IMR-90 (cell line): ENCODE measurements at regions not wholly inside any gene's neighbourhood (a gene's known extent, or its start where the extent isn't known, plus 50 kb on each side); places are given as distances from the start of the nearest gene placed in this dataset.

Source experiments
- ATAC-seq: fragments of 200-7000 bp; cut with Tn5 transposase; 2 replicates; pipeline ENCODE4 v1.9.1; 2020; ENCODE audit warnings: low read depth, mild to moderate bottlenecking, moderate library complexity
- BruUV-seq: library from RNA; stranded (reverse); fragments of 400-500 nt; replicated peaks from 2 replicates; lab custom pipeline; 2021; lab: Mats Ljungman, UMichigan
- CTCF ChIA-PET: fragments of 300-600 bp; formaldehyde crosslinking; extraction: SDS; loops from one replicate; lab custom pipeline; 2021; ENCODE audit warnings: antibody characterized with exemption; lab: Yijun Ruan, JAX
- POLR2A ChIA-PET: fragments of 300-600 bp; sonication (Branson Sonifier 250); formaldehyde crosslinking; loops from one replicate; lab custom pipeline; 2022; ENCODE audit warnings: antibody characterized with exemption; ENCODE audit not compliant: unreplicated experiment; lab: Charles Lee
- DNase-seq: peaks from one replicate; pipeline ENCODE4 v3.0.0; 2013
- H2AFZ ChIP-seq: replicated peaks from 2 replicates; pipeline ENCODE3; 2013; ENCODE audit warnings: low read length, mild to moderate bottlenecking; ENCODE audit not compliant: poor library complexity
- H2AK5ac ChIP-seq: 2 replicates; pipeline ENCODE4 v1.6.1; 2013; ENCODE audit warnings: low read depth, low read length, inconsistent platforms
- H2AK9ac ChIP-seq: replicated peaks from 2 replicates; pipeline ENCODE3; 2013; ENCODE audit warnings: mild to moderate bottlenecking, low read depth, low read length, moderate library complexity; ENCODE audit not compliant: poor library complexity
- H2BK120ac ChIP-seq: 2 replicates; pipeline ENCODE4 v1.6.1; 2013; ENCODE audit warnings: low read depth, low read length, inconsistent platforms
- H2BK15ac ChIP-seq: 3 replicates; pipeline ENCODE4 v1.6.1; 2013; ENCODE audit warnings: low read depth, low read length, inconsistent platforms
- H2BK20ac ChIP-seq: 2 replicates; pipeline ENCODE4 v1.6.1; 2013; ENCODE audit warnings: low read depth, mild to moderate bottlenecking, inconsistent platforms, low read length, moderate library complexity
- H2BK5ac ChIP-seq: 2 replicates; pipeline ENCODE4 v1.6.1; 2013; ENCODE audit warnings: mild to moderate bottlenecking, low read depth, low read length, inconsistent platforms; ENCODE audit not compliant: poor library complexity, severe bottlenecking
- H3K14ac ChIP-seq: replicated peaks from 2 replicates; pipeline ENCODE4 v1.6.1; 2013; ENCODE audit warnings: low read depth, low read length, inconsistent platforms
- H3K18ac ChIP-seq: 2 replicates; pipeline ENCODE4 v1.6.1; 2013; ENCODE audit warnings: low read depth, low read length, control low read depth
- H3K23ac ChIP-seq: 2 replicates; pipeline ENCODE4 v1.6.1; 2013; ENCODE audit warnings: low read depth, low read length, inconsistent platforms
- H3K27ac ChIP-seq: 2 replicates; pipeline ENCODE4 v1.5.1; 2013; ENCODE audit warnings: mild to moderate bottlenecking, control low read depth, low read length; ENCODE audit not compliant: insufficient read depth
- H3K27me3 ChIP-seq: 2 replicates; pipeline ENCODE4 v1.6.1; 2013; ENCODE audit warnings: low read length; ENCODE audit not compliant: control insufficient read depth, insufficient read depth
- H3K36me3 ChIP-seq: 2 replicates; pipeline ENCODE4 v1.6.1; 2013; ENCODE audit warnings: low read length, mixed read lengths; ENCODE audit not compliant: control insufficient read depth, insufficient read depth
- H3K4ac ChIP-seq: 2 replicates; pipeline ENCODE4 v1.6.1; 2013; ENCODE audit warnings: low read depth, low read length, inconsistent platforms
- H3K4me1 ChIP-seq: 2 replicates; pipeline ENCODE4 v1.6.1; 2013; ENCODE audit warnings: low read length, mixed read lengths; ENCODE audit not compliant: control insufficient read depth, insufficient read depth
- H3K4me2 ChIP-seq: 2 replicates; pipeline ENCODE4 v1.6.1; 2013; ENCODE audit warnings: low read depth, mild to moderate bottlenecking, control low read depth, low read length, moderate library complexity
- H3K4me3 ChIP-seq: 2 replicates; pipeline ENCODE4 v1.5.1; 2013; ENCODE audit warnings: low read depth, mild to moderate bottlenecking, control low read depth, low read length, moderate library complexity; ENCODE audit not compliant: insufficient read depth
- H3K56ac ChIP-seq: 2 replicates; pipeline ENCODE4 v1.6.1; 2013; ENCODE audit warnings: low read length, inconsistent platforms; ENCODE audit not compliant: insufficient read depth; ENCODE audit errors: extremely low read depth
- H3K79me1 ChIP-seq, 2 experiments: 2 replicates each; pipeline ENCODE4 v1.6.1; 2013; ENCODE audit warnings: low read length in 2 of 2, inconsistent platforms in 1 of 2, low read depth in 1 of 2
- H3K9ac ChIP-seq: 2 replicates; pipeline ENCODE4 v1.6.1; 2013; ENCODE audit warnings: low read depth, low read length, control low read depth
- H3K9me1 ChIP-seq: 2 replicates; pipeline ENCODE4 v1.6.1; 2013; ENCODE audit warnings: low read length, inconsistent platforms; ENCODE audit not compliant: insufficient read depth
- H3K9me3 ChIP-seq: 2 replicates; pipeline ENCODE4 v1.6.1; 2013; ENCODE audit warnings: low read length; ENCODE audit not compliant: control insufficient read depth, insufficient read depth
- H4K20me1 ChIP-seq: 2 replicates; pipeline ENCODE4 v1.6.1; 2013; ENCODE audit warnings: low read length, inconsistent platforms; ENCODE audit not compliant: insufficient read depth
- H4K5ac ChIP-seq: 2 replicates; pipeline ENCODE4 v1.6.1; 2013; ENCODE audit warnings: mild to moderate bottlenecking, low read depth, low read length, control low read depth
- H4K8ac ChIP-seq, 2 experiments: 2 replicates each; pipeline ENCODE4 v1.6.1; 2013; ENCODE audit warnings: low read depth in 2 of 2, low read length in 2 of 2, control low read depth in 1 of 2, inconsistent platforms in 1 of 2
- H4K91ac ChIP-seq: 2 replicates; pipeline ENCODE4 v1.6.1; 2013; ENCODE audit warnings: low read depth, low read length, inconsistent platforms; ENCODE audit not compliant: insufficient read depth
- BHLHE40 ChIP-seq: fragments of 150-350 bp; IDR thresholded peaks from 2 replicates; pipeline ENCODE4 v1.6.1; 2016; ENCODE audit warnings: mild to moderate bottlenecking, low read depth, low read length
- CEBPB ChIP-seq: IDR thresholded peaks from 2 replicates; pipeline ENCODE4 v1.6.1; 2012; ENCODE audit warnings: low read depth, low read length, improper control_type of control experiment
- CHD1 ChIP-seq: IDR thresholded peaks from 2 replicates; pipeline ENCODE4 v1.6.1; 2012; ENCODE audit warnings: low read depth, low read length, improper control_type of control experiment
- CTCF ChIP-seq: conservative IDR thresholded peaks from 2 replicates; pipeline ENCODE4 v1.5.1; 2012; ENCODE audit warnings: mild to moderate bottlenecking, low read depth, low read length, improper control_type of control experiment
- FOS ChIP-seq: fragments of 150-350 bp; IDR thresholded peaks from 2 replicates; pipeline ENCODE4 v1.6.1; 2016; ENCODE audit warnings: low read depth, low read length
- MAZ ChIP-seq: IDR thresholded peaks from 2 replicates; pipeline ENCODE4 v1.6.1; 2012; ENCODE audit warnings: low read depth, mild to moderate bottlenecking, low read length, improper control_type of control experiment, moderate library complexity, borderline replicate concordance
- MXI1 ChIP-seq: IDR thresholded peaks from 2 replicates; pipeline ENCODE4 v1.6.1; 2012; ENCODE audit warnings: low read depth, mild to moderate bottlenecking, low read length, moderate library complexity, borderline replicate concordance
- NFE2L2 ChIP-seq: fragments of 150-350 bp; IDR thresholded peaks from 2 replicates; pipeline ENCODE4 v1.6.1; 2016; ENCODE audit warnings: low read depth, mild to moderate bottlenecking, low read length
- POLR2A ChIP-seq: IDR thresholded peaks from 2 replicates; pipeline ENCODE4 v1.6.1; 2012; ENCODE audit warnings: mild to moderate bottlenecking, low read depth, low read length
- RAD21 ChIP-seq: IDR thresholded peaks from 2 replicates; pipeline ENCODE4 v1.6.1; 2012; ENCODE audit warnings: low read length, improper control_type of control experiment
- RCOR1 ChIP-seq: IDR thresholded peaks from 2 replicates; pipeline ENCODE4 v1.6.1; 2012; ENCODE audit warnings: mild to moderate bottlenecking, low read length, improper control_type of control experiment; ENCODE audit not compliant: insufficient replicate concordance
- RFX5 ChIP-seq: IDR thresholded peaks from 2 replicates; pipeline ENCODE4 v1.8.0; 2012; ENCODE audit warnings: low read depth, mild to moderate bottlenecking, low read length, moderate library complexity
- SMC3 ChIP-seq: fragments of 150-350 bp; IDR thresholded peaks from 2 replicates; pipeline ENCODE4 v1.6.1; 2016; ENCODE audit warnings: low read depth, mild to moderate bottlenecking, antibody characterized with exemption, low read length, moderate library complexity
- WGBS, 2 experiments: methylation state at CpG; one replicate each; pipeline versions ENCODE4 v1.1.5 to v1.1.7; 2013; ENCODE audit warnings: missing lambda C conversion rate in 2 of 2; ENCODE audit not compliant: insufficient read length in 1 of 2; ENCODE audit errors: extremely low coverage in 2 of 2; 5-methylcytosine and 5-hydroxymethylcytosine counted together
- dilution Hi-C: fragments of 300-500 bp; cut with HindIII; formaldehyde crosslinking; loops from one replicate; pipeline ENCODE4 v1.14.3; 2018; ENCODE audit warnings: low sequenced_read_pairs; ENCODE audit not compliant: unreplicated experiment
- in situ Hi-C: fragments of 300-500 bp; cut with MboI; formaldehyde crosslinking; loops from 3 replicates; pipeline ENCODE4 v1.14.3; 2019; ENCODE audit warnings: low sequenced_read_pairs, inconsistent platforms, mixed read lengths
- intact Hi-C: fragments of 100-400 bp; cut with micrococcal nuclease; formaldehyde crosslinking; loops from 2 replicates; pipeline ENCODE4 v1.10.0; 2022
- TF ChIP-seq, protein P1 (sequence below): fragments of 150-350 bp; IDR thresholded peaks from 2 replicates; pipeline ENCODE4 v1.6.1; 2016; ENCODE audit warnings: low read depth, mild to moderate bottlenecking, low read length, moderate library complexity, borderline replicate concordance

DNA sequence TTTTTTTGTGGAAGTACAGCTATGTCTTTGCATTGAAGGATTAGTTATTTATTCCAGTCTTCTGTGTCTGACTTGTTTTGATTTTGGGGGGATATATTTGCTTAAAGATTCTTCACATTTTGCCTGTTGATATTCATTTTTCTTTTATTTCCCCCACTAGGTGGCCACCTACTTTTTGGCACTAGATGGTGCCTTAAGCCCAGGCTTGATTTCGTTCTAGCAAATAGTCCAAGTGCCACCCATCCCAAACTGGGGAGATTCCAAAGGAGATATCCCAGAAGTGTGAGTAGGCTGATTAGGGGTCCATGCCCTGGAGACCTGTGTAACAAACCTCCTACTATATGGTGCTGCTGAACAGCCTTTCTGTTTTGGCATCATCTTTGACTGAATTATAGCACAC is 80.0 kb upstream of the SPATA16 start:
- Histone ChIP-seq H4K91ac (no peak overlapping the region), H3K4me3 (no peak overlapping the region), H3K9me3 (no peaks in the 10 kb centered on the region), H3K27ac (no peak overlapping the region), H2BK120ac (no peak overlapping the region), H2AFZ (no peak overlapping the region), H2AK5ac (no peak overlapping the region), H3K23ac (no peak overlapping the region), H3K79me1 (no peaks in the 10 kb centered on the region), H2AK9ac (no peak overlapping the region), H4K5ac (no peak overlapping the region), H2BK15ac (no peak overlapping the region), H3K18ac (no peak overlapping the region), H3K56ac (no peak overlapping the region), H3K4me1 (no peaks in the 10 kb centered on the region), H3K9me1 (no peaks in the 10 kb centered on the region), H3K27me3 (no peaks in the 10 kb centered on the region), H3K36me3 (no peaks in the 10 kb centered on the region), H4K20me1 (no peaks in the 10 kb centered on the region), H2BK20ac (no peak overlapping the region), H3K9ac (no peak overlapping the region), H3K4me2 (no peak overlapping the region), H3K14ac (no peak overlapping the region), H3K4ac (no peak overlapping the region), H2BK5ac (no peak overlapping the region), H4K8ac (no peak overlapping the region)
- ATAC-seq (no peak), DNase-seq (no peak)
- dilution Hi-C loops (no loop called here), in situ Hi-C loops (no loop called here), intact Hi-C loops (no loop called here)
- CTCF ChIA-PET, result interaction anchor here (0.6 kb wide), 1 partner anchor 8 kb away, joined by 3 read pairs; no protein-coding TSS in a partner anchor
- no TSS peak for BruUV-seq
- no CpG with 5 or more reads among the region's 1 CpG for WGBS, 2 experiments
- no peak for TF ChIP-seq CEBPB
- TF ChIP-seq NFE2L2, result no peak
- no peak for TF ChIP-seq MAZ
- TF ChIP-seq, protein P1, sequence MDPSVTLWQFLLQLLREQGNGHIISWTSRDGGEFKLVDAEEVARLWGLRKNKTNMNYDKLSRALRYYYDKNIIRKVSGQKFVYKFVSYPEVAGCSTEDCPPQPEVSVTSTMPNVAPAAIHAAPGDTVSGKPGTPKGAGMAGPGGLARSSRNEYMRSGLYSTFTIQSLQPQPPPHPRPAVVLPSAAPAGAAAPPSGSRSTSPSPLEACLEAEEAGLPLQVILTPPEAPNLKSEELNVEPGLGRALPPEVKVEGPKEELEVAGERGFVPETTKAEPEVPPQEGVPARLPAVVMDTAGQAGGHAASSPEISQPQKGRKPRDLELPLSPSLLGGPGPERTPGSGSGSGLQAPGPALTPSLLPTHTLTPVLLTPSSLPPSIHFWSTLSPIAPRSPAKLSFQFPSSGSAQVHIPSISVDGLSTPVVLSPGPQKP, result no peak
- TF ChIP-seq SMC3, result 0 out of 2 replicates have a peak, but pooled peaks have one; percentile 14
- no peak for TF ChIP-seq CHD1
- no peak for TF ChIP-seq MXI1
- no peak for TF ChIP-seq RCOR1
- no peak for TF ChIP-seq POLR2A
- TF ChIP-seq CTCF, result peak; percentile 39
- peak; percentile 31; the same call in 1 of the 2 replicates for TF ChIP-seq RAD21
- no peak for TF ChIP-seq FOS
- TF ChIP-seq RFX5, result no peak
- TF ChIP-seq BHLHE40, result no peak
- POLR2A ChIA-PET, result no interaction called here
